GM12878 (cell line): ENCODE measurements at regions not wholly inside any gene's neighbourhood (a gene's known extent, or its start where the extent isn't known, plus 50 kb on each side); places are given as distances from the start of the nearest gene placed in this dataset.

ENCODE experiments used
- ATAC-seq: fragments of 200-7000 bp; cut with Tn5 transposase; 3 replicates; pipeline ENCODE4 v1.9.1; 2020; ENCODE audit warnings: mild to moderate bottlenecking, moderate library complexity
- BruUV-seq: library from RNA; stranded (reverse); fragments of 400-500 nt; replicated peaks from 2 replicates; lab custom pipeline; 2021; lab: Mats Ljungman, UMichigan
- CTCF ChIA-PET: fragments of 300-600 bp; sonication (Branson Sonifier 250); formaldehyde crosslinking; extraction: SDS; loops from one replicate; lab custom pipeline; 2021; ENCODE audit warnings: inconsistent platforms; lab: Yijun Ruan, JAX
- POLR2A ChIA-PET: fragments of 350-600 bp; formaldehyde crosslinking; extraction: SDS; loops from one replicate; lab custom pipeline; 2021; ENCODE audit warnings: inconsistent platforms; lab: Charles Lee
- RAD21 ChIA-PET: fragments of 300-600 bp; sonication (Branson Sonifier 250); formaldehyde crosslinking; loops from one replicate; lab custom pipeline; 2023; ENCODE audit warnings: antibody characterized with exemption; ENCODE audit not compliant: unreplicated experiment; lab: Charles Lee
- SMC1A ChIA-PET: fragments of 300-600 bp; sonication (Branson Sonifier 250); formaldehyde crosslinking; loops from one replicate; lab custom pipeline; 2023; ENCODE audit not compliant: unreplicated experiment, uncharacterized antibody; lab: Charles Lee
- DNase-seq: peaks from one replicate; pipeline ENCODE4 v3.0.0-alpha.2; 2011; ENCODE audit warnings: low read depth, low spot score
- FAIRE-seq: peaks from 3 replicates; lab custom pipeline; 2011; peaks lifted over from hg19 to GRCh38; lab: Jason Lieb, UNC
- H2AFZ ChIP-seq: 2 replicates; pipeline ENCODE4 v1.6.0; 2011; ENCODE audit warnings: low read depth, low read length, control low read depth; ENCODE audit not compliant: control insufficient read depth
- H3K27ac ChIP-seq: 2 replicates; pipeline ENCODE4 v1.5.1; 2011; ENCODE audit warnings: control low read depth; ENCODE audit not compliant: control insufficient read depth, insufficient read depth
- H3K27me3 ChIP-seq, 2 experiments: replicated peaks in 1 of 2; 2 replicates each; pipeline versions ENCODE4 v1.6.0 to v1.6.1; 2011; ENCODE audit warnings: low read length in 1 of 2; ENCODE audit not compliant: control insufficient read depth in 2 of 2, insufficient read depth in 2 of 2
- H3K36me3 ChIP-seq, 2 experiments: 2 replicates each; pipeline ENCODE4 v1.5.1; 2011; ENCODE audit warnings: low read length in 1 of 2; ENCODE audit not compliant: control insufficient read depth in 2 of 2, insufficient read depth in 2 of 2
- H3K4me1 ChIP-seq: 2 replicates; pipeline ENCODE4 v1.6.1; 2011; ENCODE audit warnings: mild to moderate bottlenecking, low read length, moderate library complexity, mixed read lengths; ENCODE audit not compliant: control insufficient read depth, insufficient read depth
- H3K4me2 ChIP-seq: 2 replicates; pipeline ENCODE4 v1.6.0; 2011; ENCODE audit warnings: control low read depth; ENCODE audit not compliant: control insufficient read depth, insufficient read depth
- H3K4me3 ChIP-seq: fragments of 200-600 bp; sonication (generic); 2 replicates; pipeline ENCODE4 v1.5.1; 2016
- H3K79me2 ChIP-seq: 2 replicates; pipeline ENCODE4 v1.6.0; 2011; ENCODE audit warnings: low read length; ENCODE audit not compliant: control insufficient read depth, insufficient read depth
- H3K9ac ChIP-seq: 2 replicates; pipeline ENCODE4 v1.8.0; 2011; ENCODE audit warnings: low read length, control low read depth, mixed read lengths; ENCODE audit not compliant: control insufficient read depth, insufficient read depth
- H3K9me3 ChIP-seq: replicated peaks from 3 replicates; pipeline ENCODE4 v1.5.1; 2011; ENCODE audit warnings: mild to moderate bottlenecking, low read length; ENCODE audit not compliant: control insufficient read depth, insufficient read depth
- H4K20me1 ChIP-seq: 2 replicates; pipeline ENCODE4 v1.6.0; 2011; ENCODE audit not compliant: control insufficient read depth, insufficient read depth
- CTCF ChIP-seq, 3 experiments: IDR thresholded peaks in 2 of 3; conservative IDR thresholded peaks in 1 of 3; 2 replicates each; pipeline ENCODE4 v1.5.1; 2011; ENCODE audit warnings: low read depth in 3 of 3, low read length in 3 of 3, mild to moderate bottlenecking in 3 of 3, control low read depth in 2 of 3, moderate library complexity in 2 of 3, inconsistent platforms in 1 of 3, mixed read lengths in 1 of 3; ENCODE audit not compliant: control insufficient read depth in 2 of 3, insufficient read depth in 1 of 3; ENCODE audit errors: extremely low read depth in 1 of 3
- ESRRA ChIP-seq: IDR thresholded peaks from 2 replicates; pipeline ENCODE4 v1.6.1; 2012; ENCODE audit warnings: mild to moderate bottlenecking, low read length, improper control_type of control experiment
- EZH2 ChIP-seq: IDR thresholded peaks from 2 replicates; pipeline ENCODE4 v1.6.1; 2012; ENCODE audit warnings: low read depth, mild to moderate bottlenecking, control low read depth, inconsistent platforms, low read length, borderline replicate concordance; ENCODE audit not compliant: control insufficient read depth
- HSF1 ChIP-seq: fragments of 150-350 bp; IDR thresholded peaks from 2 replicates; pipeline ENCODE4 v1.6.1; 2014; ENCODE audit warnings: mild to moderate bottlenecking, low read depth, low read length
- MEF2B ChIP-seq: fragments of 450-650 bp; IDR thresholded peaks from 2 replicates; pipeline ENCODE4 v1.6.1; 2018; ENCODE audit warnings: mild to moderate bottlenecking, moderate library complexity; ENCODE audit not compliant: partially characterized antibody, poor library complexity, severe bottlenecking
- MYB ChIP-seq: fragments of 150-350 bp; IDR thresholded peaks from 2 replicates; pipeline ENCODE4 v1.6.1; 2014; ENCODE audit warnings: mild to moderate bottlenecking, low read depth, low read length, borderline replicate concordance
- NRF1 ChIP-seq: conservative IDR thresholded peaks from 2 replicates; pipeline ENCODE4 v1.6.1; 2011; ENCODE audit warnings: mild to moderate bottlenecking, low read depth, low read length, improper control_type of control experiment
- PML ChIP-seq: IDR thresholded peaks from 2 replicates; pipeline ENCODE4 v1.6.1; 2012; ENCODE audit warnings: low read length, inconsistent platforms
- POLR2AphosphoS2 ChIP-seq: IDR thresholded peaks from 2 replicates; pipeline ENCODE4 v1.6.1; 2011; ENCODE audit warnings: low read depth, mild to moderate bottlenecking, low read length, improper control_type of control experiment, moderate library complexity
- RELA ChIP-seq: fragments of 450-650 bp; IDR thresholded peaks from 2 replicates; pipeline ENCODE4 v1.8.0; 2014; ENCODE audit warnings: borderline replicate concordance; ENCODE audit not compliant: partially characterized antibody
- SMAD5 ChIP-seq: IDR thresholded peaks from 2 replicates; pipeline ENCODE4 v1.6.1; 2016; ENCODE audit warnings: antibody characterized with exemption, low read depth
- SRF ChIP-seq, 2 experiments: IDR thresholded peaks; 2 replicates each; pipeline ENCODE4 v1.6.1; 2011; ENCODE audit warnings: low read depth in 2 of 2, low read length in 2 of 2, mild to moderate bottlenecking in 1 of 2, moderate library complexity in 1 of 2
- STAT3 ChIP-seq: IDR thresholded peaks from 2 replicates; pipeline ENCODE4 v1.6.1; 2011; ENCODE audit warnings: low read depth, low read length, improper control_type of control experiment
- WGBS: methylation state at CpG from one replicate; pipeline ENCODE4 v1.1.6; 2016; ENCODE audit warnings: low lambda C conversion rate; ENCODE audit not compliant: insufficient replicate concordance, insufficient coverage; ENCODE audit errors: missing lambda C conversion rate; 5-methylcytosine and 5-hydroxymethylcytosine counted together
- in situ Hi-C: fragments of 300-500 bp; cut with MboI; formaldehyde crosslinking; loops from 9 replicates; pipeline ENCODE4 v1.14.3; 2018; ENCODE audit warnings: mixed read lengths
- intact Hi-C: fragments of 100-400 bp; cut with micrococcal nuclease; formaldehyde crosslinking; loops from one replicate; pipeline ENCODE4 v1.14.2; 2022; ENCODE audit not compliant: unreplicated experiment

- Histone ChIP-seq H3K36me3 (no peaks in the 10 kb centered on the region), H4K20me1 (no peaks in the 10 kb centered on the region), H2AFZ (no peak overlapping the region), H3K4me1 (no peaks in the 10 kb centered on the region), H3K4me3 (no peak overlapping the region), H3K27ac (no peak overlapping the region), H3K9ac (no peak overlapping the region), H3K79me2 (no peaks in the 10 kb centered on the region), H3K27me3 (no peaks in the 10 kb centered on the region), H3K9me3 (no peaks in the 10 kb centered on the region), H3K4me2 (no peak overlapping the region)
- ChIA-PET CTCF (no interaction called here), POLR2A (no interaction called here), SMC1A (interaction anchor here (1.5 kb wide), 1 partner anchor 188 kb away, joined by 3 read pairs; no protein-coding TSS in a partner anchor), RAD21 (no interaction called here)
- TF ChIP-seq ESRRA (no peak), CTCF (IDR thresholded peaks at IDR 0.05 in 2 of 3, conservative IDR thresholded peaks at IDR 0.05 in 1 of 3; ENCODE audit: control insufficient read depth in 2 of 3, extremely low read depth in 1 of 3, insufficient read depth in 1 of 3, low read depth in 3 of 3, low read length in 3 of 3) (0 out of 6 replicates have a peak, but pooled peaks of 1 of the 3 experiments have one; percentile 2)
- no TSS peak for BruUV-seq
- in situ Hi-C loops (no loop called here), intact Hi-C loops (no loop called here)
- 34% methylated on average over 3 of the region's 3 CpGs for WGBS
- ATAC-seq (no peak), FAIRE-seq (no peak), DNase-seq (no peak)
Observed at GRCh38 chr15:29935296-29936004, 113.2 kb upstream of the TJP1 start.

GRCh38 chr15:29934251-29934650 is 112.0 kb upstream of the TJP1 start:
- FAIRE-seq: no peak
- no peak overlapping the region for H3K4me2 ChIP-seq
- BruUV-seq: no TSS peak

More at GRCh38 chr15:29934251-29934650, 112.0 kb upstream of the TJP1 start:
- ChIA-PET RAD21 (no interaction called here), POLR2A (no interaction called here), SMC1A (no interaction called here), CTCF (interaction anchor here (0.6 kb wide), 1 partner anchor 590 kb away, joined by 3 read pairs; no protein-coding TSS in a partner anchor)
- in situ Hi-C loops (no loop called here), intact Hi-C loops (no loop called here)
- no peaks in the 10 kb centered on the region for H3K4me1 ChIP-seq
- H3K4me3 ChIP-seq: no peak overlapping the region
- H3K27ac ChIP-seq: no peak overlapping the region
- H3K79me2 ChIP-seq: no peaks in the 10 kb centered on the region
- TF ChIP-seq PML (no peak), RELA (no peak), NRF1 (no peak), HSF1 (no peak), MYB (no peak), EZH2 (no peak), POLR2AphosphoS2 (no peak), SRF (IDR thresholded peaks at IDR 0.05; ENCODE audit: low read depth in 2 of 2, low read length in 2 of 2) (no peak), STAT3 (no peak), SMAD5 (no peak), MEF2B (no peak)
- no peaks in the 10 kb centered on the region for H3K9me3 ChIP-seq
- no peaks in the 10 kb centered on the region for H4K20me1 ChIP-seq
- no peaks in the 10 kb centered on the region for H3K36me3 ChIP-seq
- DNase-seq (no peak), ATAC-seq (no peak)
- WGBS: 13% methylated on average over 2 of the region's 2 CpGs
- no peak overlapping the region for H3K9ac ChIP-seq
- no peak overlapping the region for H2AFZ ChIP-seq
- H3K27me3 ChIP-seq: no peaks in the 10 kb centered on the region
